Activated CD4-positive, CD25-positive, alpha-beta regulatory T cell treated with anti-CD3 and anti-CD28 coated beads, Interleukin-2, amount 50 U/mL, for 24 hours (primary cell): ENCODE measurements at regions not wholly inside any gene's neighbourhood (a gene's known extent, or its start where the extent isn't known, plus 50 kb on each side); places are given as distances from the start of the nearest gene placed in this dataset.
"Not testable (repeated sequence)": the region's sequence is repeated elsewhere in the genome, so short reads cannot be mapped to it uniquely, and the experiment has no call there.

Experiments used
- ATAC-seq, 2 donors: fragments of 150-1000 bp; cut with Tn5 transposase; one replicate each; pipeline ENCODE4 v1.10.0; 2021; ENCODE audit warnings: mild to moderate bottlenecking in 1 of 2, moderate library complexity in 1 of 2

DNA sequence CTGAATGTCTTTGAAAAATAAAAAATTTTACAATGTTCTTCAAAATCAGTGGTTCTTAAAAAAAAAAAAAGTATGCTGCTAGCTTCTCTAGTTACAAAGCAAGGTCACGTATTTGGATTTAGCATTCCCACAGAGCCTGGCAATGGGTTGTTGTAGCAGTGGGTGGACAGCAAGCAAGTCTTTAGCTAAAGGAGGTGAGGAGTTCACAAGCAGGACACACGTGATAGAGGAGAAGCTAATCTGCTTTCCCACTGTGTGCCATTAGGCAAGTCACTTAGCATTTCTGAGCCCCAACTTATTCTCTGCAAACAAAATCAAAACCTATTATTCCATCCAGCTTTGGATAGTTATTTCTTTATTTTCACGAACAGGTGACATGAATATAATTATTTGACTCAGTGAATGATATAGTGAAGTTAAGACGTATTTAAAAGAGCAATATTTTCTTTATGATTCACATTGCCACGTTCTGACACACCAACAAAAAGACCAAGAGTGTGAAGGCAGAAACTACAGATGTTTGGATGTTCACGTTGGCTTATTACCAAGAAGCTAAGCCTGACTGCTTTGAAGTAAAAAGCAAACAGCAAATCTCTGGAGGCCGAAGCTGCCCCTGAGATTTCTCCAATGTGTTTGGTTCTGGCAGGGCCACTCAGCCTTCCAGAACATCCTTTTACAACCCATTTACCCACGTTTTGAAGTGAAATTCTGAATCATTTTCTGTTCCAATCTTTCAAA lies 612.1 kb upstream of the CDH6 start:
- ATAC-seq = no peak

DNA sequence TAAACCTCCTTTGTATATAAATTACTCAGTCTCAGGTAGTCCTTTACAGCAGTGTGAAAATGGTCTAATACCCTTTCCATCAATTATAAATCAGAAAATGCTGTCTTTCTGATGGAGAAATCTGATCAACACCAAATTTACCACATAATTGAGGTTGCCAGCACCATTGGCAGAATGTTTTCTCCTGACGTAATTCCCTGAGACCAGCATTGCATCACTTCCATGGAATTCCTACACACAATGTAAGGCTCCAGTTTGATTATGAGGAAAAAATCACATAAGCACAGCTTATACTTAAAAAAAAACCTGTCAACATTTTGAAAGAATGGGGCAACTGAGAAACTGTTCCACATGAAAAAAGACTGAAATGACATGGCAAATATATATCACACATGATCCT lies 618.7 kb upstream of the CDH6 start:
- ATAC-seq = no peak

DNA sequence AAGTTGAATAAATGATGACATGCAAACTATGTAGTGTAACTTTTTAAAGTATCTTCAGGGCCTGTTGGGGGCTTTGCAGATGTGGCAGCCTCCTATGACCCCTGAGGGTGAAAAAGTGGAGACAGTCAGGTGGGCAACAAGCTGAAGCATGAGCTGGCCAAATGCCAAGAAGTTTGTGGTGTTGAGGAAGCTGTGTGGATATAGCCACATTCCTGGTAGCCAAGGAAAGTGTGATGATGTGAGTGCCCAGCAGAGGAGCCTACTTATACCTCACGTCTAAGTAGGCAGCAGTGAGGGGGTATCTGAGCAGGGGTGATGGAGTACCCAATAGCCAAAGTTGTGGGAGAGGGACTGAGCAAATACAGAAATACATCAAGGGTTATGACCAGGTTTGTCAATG lies 621.2 kb upstream of the CDH6 start:
- ATAC-seq = no peak

DNA sequence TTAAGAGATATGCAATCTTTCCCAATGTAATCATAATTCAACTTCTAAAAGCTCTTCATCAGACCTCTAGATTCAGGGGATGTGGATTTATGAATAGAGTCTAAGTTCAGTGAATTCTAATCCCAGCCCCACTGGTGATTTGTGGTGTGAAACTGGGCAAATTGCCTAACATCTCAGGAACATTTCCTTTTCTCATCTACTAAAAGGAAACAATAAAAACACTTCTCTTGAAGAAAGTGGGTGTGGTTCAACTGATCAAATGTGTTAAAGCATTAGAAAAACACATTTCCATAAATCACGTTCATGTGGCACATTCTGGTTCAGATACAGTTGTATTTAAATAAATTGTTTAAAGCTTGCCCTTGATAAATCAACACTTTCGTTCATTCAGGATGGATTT lies 631.7 kb upstream of the CDH6 start:
- ATAC-seq = no peak

DNA sequence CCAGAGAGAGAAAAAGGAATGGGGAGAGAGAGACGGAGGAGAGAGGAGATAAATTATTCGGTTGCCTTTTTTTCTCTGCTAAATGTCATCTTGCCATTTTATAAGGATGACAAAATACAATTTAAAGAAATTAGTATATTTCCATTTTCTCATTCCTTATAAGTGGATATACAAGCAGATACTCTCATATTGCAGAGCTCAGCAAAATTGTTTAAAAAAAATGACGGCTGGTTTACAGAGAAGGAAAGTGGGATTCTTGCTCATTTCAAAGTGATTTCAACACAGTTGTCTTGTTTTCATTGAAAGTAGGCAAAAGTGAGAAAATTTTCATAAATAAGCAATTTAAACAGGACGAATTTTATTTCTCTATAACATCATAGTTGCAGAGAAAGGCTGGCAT lies 641.9 kb upstream of the CDH6 start:
- ATAC-seq = no peak

DNA sequence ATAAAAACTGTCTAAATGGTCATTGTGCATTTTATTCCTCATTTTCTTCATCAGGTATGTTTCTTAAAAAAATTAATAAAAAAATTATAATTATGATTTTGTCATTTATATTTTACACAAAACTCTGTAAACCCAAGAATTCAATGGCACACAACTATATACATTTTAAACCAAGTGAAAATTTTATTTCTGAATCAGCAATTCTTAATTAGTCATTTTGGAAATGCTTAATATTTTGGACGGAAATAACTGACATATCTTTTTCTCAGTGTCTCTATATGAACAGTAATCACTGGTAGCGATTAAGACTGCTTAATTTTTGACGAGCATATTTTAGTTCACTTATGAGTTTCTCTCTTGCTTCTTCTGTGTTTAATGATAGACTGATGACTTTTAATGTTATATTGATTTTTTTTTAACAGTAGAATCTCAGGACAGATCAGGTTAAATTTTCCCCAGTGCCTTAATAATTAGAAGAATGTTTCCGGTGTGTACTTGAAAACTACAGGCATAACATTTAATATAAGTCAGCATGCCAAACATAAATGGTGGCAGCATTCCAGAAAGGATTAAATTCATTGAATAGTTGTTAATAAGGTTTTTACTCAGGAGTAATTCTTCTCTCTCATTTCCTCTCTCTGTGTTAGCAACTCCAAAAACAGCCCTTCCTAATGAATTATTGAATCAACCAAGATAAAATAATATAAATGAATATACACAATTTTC lies 644.7 kb upstream of the CDH6 start:
- ATAC-seq = no peak

DNA sequence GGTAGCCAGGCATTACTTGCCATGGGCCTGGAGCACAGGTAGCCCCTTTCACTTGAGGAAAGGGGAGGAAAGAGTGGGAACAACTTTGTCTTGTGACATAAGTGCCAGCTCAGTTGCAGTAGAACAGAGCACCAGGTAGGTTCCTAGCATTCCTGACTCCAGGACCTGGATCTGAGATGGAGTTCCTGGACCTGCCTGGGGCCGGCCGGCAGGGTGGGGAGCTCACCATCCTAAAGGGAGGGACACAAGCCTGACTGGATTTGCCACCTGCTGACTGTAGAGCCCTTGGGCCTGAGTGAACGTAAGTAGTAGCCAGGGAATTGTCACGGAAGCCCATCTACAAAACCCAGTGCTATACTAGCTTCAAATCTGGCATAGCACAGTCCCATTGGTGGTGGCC lies 653.3 kb upstream of the CDH6 start:
- no peak for ATAC-seq

DNA sequence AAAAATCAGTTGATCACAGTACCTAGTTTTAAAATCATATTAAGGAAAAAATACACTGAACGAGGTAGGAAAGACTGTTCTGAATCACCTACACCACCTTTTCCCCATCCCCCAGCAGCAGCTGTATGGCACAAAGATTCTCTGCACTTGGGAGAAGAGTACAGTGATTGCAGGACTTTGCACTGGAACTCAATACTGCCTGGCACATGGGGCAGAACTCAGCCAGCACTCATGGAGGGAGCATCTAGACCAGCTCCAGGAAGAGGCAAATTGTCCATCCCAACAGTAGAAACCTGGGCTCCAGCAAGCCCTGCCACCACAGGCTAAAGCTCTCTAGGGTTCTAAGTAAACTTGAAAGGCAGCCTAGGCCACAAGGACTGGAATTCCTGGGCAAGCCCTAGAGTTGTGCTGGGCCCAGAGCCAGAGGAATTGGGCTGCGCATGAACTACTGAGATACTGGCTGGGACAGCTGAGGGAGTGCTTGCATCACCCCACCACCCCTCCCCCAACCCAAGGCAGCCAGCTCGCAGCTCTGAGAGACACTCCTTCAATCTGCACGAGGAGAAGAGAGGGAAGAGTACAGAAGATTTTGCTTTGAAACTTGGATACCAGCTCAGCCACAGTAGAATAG lies 654.4 kb upstream of the CDH6 start:
- no peak for ATAC-seq

DNA sequence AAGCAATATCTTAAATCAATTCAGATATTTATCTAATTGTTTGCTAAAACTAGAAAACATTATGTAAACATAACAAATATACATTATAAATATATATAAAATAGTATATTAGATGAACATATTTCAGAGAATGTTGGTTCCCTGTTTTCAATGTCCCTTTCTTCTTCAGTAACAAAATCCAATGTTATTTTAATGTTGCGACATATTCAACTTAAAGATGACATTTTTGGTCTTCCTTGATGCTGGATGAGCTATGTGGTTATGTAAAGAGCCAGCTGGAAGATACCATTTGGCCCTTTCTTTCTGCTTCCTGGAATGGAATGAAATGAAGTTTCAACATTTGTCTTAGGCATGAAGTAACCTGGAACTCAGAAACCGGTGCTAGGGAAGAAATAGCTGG lies 668.1 kb upstream of the CDH6 start:
- no peak for ATAC-seq

DNA sequence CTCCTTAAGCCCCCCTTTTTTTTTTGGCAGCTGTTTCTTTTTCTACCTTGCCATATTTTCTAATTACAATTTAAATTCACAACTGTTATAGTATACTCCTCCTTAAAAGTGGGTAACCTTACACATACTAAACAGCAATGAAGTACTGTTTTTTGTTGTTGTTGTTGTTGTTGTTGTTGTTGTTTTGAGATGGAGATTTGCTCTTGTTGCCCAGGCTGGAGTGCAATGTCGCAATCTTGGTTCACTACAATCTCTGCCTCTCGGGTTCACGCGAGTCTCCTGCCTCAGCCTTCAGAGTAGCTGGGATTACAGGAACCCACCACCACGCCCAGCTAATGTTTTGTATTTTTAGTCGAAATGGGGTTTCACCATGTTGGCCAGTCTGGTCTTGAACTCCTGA lies 669.1 kb upstream of the CDH6 start:
- no peak for ATAC-seq

DNA sequence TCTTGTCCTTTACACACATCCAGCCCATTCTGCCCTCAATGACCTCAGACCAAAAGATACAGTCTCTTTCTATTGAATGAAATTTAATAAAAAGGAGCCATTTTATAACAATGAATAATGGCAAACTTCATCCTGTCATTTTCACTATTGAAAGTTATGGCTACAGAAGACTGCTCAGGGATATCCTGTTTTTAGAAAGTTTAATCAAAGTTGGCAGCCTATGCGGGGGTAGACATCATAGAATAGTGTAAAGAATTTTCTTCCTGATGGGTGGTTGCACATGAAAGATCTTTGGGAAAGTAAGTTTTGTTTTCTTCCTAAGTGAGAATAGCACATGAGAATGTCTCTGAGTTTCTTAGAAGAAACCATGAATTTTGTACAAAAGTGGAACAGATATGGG lies 670.4 kb upstream of the CDH6 start:
- ATAC-seq = no peak

DNA sequence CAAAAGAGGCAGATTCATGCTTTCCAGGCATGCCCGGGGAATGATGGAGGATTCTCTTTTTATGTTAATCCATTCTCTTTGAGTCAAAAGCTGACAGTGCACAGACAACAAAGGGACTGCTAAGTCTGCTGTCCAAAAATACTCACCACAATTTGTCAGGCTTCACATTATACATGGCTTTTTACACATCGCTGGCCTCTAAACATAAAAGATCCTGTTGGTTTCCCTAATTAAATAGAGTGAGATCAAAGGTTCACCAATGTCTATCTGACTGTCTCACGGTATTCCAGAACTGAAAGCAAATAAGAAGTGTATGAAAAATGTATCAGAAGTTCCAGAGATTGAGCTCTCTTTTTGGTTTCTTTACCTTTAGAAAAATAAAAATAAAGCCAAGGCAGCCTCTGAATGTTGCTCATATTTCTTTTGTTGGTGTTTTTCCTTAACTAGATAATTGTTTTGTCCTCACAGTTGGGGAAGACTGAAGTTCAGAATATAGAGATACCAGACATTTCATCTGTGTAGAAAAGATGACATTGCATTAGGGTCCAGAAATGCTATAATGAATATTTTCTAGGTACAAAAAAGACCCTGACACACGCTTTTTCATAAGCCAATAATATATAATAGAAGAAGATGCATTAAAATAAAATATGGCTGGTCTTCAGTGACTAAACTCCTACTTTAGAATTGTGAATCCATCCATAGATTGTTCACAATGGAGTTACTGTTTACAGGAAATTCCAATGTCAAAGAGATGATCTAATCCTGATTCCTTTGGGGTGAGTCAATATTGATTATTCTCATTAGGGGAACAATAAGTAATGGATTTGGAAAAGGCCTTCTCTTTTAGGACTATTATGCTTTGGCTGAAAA lies 688.2 kb upstream of the CDH6 start:
- ATAC-seq = no peak

DNA sequence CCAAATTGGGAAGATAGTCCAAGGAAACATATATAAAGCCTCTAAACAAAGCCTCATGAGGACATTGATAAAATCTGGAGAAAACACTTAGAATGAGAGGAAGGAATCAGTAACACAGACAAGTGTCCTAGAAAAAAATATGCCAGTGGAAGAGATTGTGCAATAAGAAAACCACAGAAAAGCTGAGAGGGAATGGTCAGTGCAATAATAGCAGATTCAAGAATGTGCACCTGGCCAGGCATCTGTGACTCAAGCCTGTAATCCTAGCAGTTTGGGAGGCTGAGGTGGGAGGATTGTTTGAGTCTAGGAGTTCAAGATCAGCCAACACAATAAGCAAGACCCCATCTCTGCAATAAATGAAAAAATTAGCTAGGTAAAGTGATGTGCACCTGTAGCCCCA lies 691.2 kb upstream of the CDH6 start:
- no peak for ATAC-seq

DNA sequence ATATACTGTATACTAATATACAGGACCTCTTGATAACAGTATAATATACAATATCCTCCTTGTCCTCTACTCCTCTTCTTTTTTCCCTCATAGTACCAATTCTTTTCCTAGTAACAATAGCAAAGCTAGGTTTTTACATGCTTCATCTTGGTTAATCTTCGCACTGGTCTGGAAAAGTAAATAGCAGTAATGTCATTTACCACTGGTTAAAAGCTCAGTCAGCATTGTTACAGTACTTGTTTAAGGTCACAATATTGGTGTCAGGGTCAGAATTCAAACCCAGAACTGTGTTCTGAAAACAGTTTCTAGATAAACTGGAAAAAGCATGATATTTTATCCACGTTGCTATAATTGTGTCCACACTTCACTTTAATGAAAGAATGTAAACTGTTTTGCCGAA lies 692.4 kb upstream of the CDH6 start:
- no peak for ATAC-seq

DNA sequence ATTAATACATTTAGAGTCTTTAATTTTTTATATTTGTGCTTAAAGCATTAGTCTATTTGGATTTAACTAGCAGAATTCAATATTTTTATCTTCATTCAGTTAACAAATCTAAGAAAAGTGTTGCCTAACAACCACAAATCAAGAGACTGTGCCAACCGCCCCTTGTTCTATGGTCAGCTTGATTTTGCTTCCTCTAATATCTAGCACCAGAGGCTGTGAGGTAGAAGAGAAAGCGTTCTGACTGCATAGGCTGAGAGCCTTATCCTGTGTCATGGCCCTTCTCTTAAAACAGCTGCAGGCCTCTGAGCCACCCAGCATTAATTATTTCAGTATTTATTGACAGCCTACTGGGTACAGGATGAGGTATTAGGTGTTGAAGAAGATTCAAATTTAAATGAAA lies 693.0 kb upstream of the CDH6 start:
- no peak for ATAC-seq

DNA sequence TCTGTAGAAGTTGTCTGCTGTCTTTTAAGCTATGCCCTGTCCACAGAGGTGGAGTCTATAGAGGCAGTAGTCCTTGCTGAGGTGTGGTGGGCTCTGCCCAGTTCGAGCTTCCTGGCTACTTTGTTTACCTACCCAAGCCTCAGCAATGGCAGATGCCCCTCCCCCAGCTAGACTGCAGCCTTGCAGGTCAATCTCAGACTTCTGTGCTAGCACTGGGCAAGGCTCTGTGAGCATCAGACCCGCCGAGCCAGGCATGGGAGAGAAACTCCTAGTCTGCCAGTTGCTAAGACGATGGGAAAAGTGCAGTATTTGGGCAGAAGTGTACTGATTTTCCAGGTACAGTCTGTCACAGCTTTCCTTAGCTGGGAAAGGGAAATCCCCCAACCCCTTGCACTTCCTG lies 694.1 kb upstream of the CDH6 start:
- no peak for ATAC-seq

DNA sequence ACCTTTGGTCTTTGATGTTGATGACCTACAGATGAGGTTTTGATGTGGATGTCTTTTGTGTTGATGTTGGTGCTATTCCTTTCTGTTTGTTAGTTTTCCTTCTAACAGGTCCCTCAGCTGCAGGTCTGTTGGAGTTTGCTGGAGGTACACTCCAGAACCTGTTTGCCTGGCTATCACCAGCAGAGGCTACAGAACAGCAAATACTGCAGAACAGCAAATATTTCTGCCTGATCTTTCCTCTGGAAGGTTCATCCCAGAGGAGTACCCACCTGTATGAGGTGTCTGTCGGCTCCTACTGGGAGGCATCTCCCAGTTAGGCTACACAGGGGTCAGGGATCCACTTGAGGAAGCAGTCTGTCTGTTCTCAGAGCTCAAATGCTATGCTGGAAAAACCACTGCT lies 694.5 kb upstream of the CDH6 start:
- ATAC-seq = no peak

DNA sequence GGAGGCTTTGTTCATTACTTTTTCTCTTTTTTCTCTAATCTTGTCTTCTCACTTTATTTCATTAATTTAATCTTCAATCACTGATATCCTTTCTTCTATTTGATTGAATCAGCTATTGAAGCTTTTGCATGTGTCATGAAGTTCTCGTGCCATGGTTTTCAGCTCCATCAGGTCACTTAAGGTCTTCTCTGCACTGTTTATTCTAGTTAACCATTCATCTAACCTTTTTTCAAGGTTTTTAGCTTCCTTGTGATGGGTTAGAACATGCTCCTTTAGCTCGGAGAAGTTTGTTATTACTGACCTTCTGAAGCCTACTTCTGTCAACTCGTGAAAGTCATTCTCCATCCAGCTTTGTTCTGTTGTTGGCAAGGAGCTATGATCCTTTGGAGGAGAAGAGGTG lies 695.0 kb upstream of the CDH6 start:
- not testable (repeated sequence) for ATAC-seq

DNA sequence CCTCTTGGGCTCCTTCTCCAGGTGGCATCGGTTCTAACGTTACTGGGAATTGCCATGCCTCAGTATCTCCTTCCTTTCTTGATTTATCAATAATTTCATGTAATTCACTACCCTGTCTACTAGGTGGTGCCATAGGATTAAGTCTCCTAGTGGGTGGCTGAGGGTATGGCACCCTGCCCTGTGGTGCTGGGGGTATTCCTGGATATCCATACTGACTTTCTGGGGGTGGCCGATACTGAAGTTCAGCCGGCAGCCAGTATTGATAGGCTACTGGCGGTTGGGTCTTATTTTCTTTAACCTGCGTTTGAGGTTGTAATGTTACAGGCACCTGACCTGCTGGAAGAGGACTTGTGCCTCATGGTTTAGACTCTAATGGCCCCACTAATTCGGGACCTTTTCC lies 699.4 kb upstream of the CDH6 start:
- ATAC-seq = not testable (repeated sequence)

DNA sequence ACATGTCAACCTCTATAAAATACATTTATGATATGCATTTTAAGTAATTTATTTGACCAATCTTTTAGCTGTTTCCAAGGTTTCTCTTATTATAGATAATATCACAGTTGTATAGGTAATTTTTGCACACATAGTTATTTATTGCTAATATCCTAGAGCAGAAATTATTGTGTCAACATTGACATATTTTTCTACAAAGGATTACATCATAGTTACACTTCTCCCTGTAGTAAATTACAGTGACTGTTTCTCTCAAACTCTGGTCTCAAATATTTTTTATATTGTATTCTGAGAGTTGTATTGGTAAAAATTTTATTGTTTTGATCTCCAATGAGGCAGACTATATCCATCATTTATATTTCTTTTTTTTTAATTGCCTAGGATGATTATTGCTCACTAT lies 714.4 kb upstream of the CDH6 start:
- ATAC-seq = no peak

DNA sequence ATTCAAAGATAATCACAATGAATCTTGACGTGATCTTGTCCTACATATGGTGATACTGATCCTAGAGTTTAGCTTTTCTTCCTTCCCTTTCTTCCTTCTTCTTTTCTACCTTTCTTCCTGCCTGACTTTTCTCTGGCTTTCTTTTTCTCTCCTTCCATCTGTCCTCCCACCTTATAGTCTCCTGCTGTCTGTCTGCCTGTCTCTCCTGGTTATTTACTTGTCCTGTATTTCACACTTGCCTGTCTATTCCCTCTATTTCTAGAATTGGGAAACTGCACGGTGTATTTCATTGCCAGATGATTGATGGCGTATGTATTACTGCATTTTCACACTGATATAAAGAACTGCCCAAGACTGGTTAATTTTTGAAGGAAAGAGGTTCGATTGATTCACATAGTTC lies 718.1 kb upstream of the CDH6 start:
- no peak for ATAC-seq

DNA sequence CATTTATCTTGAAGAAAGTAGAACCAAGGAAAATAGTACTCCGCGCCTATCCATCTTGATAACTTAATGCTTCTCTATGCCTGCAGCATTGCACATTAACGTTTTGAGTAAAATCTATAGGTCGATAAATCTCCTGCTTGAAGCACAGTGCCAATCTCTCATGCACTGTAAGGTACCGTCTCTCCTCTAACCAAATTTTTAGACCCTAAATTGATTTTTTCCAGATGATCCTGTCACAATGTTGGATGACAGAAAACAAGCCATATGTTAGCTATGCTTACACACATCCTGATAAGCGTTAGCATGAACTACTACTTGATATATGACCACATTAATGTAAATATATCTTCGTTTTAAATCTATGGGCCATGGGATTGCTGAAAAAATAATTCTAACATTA lies 723.8 kb upstream of the CDH6 start:
- ATAC-seq = no peak

DNA sequence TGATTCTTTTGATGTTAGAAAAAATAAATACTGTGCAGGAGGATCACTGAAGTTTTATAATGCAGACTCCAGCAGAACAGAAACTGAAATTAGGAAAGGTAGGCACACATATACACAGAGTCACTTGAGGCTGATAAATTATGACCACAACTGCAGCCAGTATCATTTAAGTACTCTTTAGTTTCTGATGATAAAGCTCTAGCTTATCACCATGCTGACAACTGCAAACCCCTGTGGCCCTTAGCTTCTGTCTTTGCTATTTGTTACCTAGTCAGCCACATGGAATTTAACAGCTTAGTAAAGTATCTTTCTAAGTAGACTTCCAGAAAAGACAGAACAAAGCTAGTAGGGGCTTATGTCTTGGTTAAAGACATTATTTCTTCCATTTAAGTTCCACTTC lies 734.8 kb upstream of the CDH6 start:
- ATAC-seq = no peak
